T-cell (primary cell): ENCODE measurements at regions not wholly inside any gene's neighbourhood (a gene's known extent, or its start where the extent isn't known, plus 50 kb on each side); places are given as distances from the start of the nearest gene placed in this dataset.

Experiments used
- ATAC-seq, 4 experiments: fragments of 200-7000 bp in 3 of 4; fragments of 150-1000 bp in 1 of 4; cut with Tn5 transposase; replicated peaks in 1 of 4; 1 replicate in 3 of 4; 2 replicates in 1 of 4; pipeline ENCODE4 v1.10.0; 2021; ENCODE audit warnings: moderate library complexity in 3 of 4, mild to moderate bottlenecking in 2 of 4, moderate number of reproducible peaks in 1 of 4
- CTCF ChIA-PET, 2 donors: fragments of 300-600 bp; sonication (Branson Sonifier 250); formaldehyde crosslinking; loops; one replicate each; lab custom pipeline; 2022; ENCODE audit warnings: antibody characterized with exemption in 2 of 2; lab: Charles Lee
- POLR2A ChIA-PET, 2 donors: fragments of 300-600 bp; sonication (Branson Sonifier 250); formaldehyde crosslinking; loops; one replicate each; lab custom pipeline; 2022; ENCODE audit warnings: antibody characterized with exemption in 2 of 2; lab: Charles Lee
- DNase-seq, 35 experiments: peaks; one replicate each; pipeline versions ENCODE4 v3.0.0 to v3.0.0-alpha.2; 2013 to 2023
- H3K27ac ChIP-seq: one replicate; pipeline ENCODE4 v1.5.1; 2013; ENCODE audit warnings: low read length
- H3K27me3 ChIP-seq, 2 experiments: replicated peaks in 1 of 2; 1 replicate in 1 of 2; 2 replicates in 1 of 2; pipeline versions ENCODE4 v1.6.1 to v1.7.0; 2013; ENCODE audit warnings: low read length in 1 of 2, mixed read lengths in 1 of 2; ENCODE audit not compliant: control insufficient read depth in 2 of 2, insufficient read depth in 2 of 2; ENCODE audit errors: extremely low read depth in 1 of 2
- H3K36me3 ChIP-seq, 2 donors: 1 replicate in 1 of 2; 2 replicates in 1 of 2; pipeline versions ENCODE4 v1.6.1 to v1.7.0; 2013; ENCODE audit warnings: low read length in 1 of 2; ENCODE audit not compliant: control insufficient read depth in 2 of 2, insufficient read depth in 1 of 2; ENCODE audit errors: extremely low read depth in 1 of 2
- H3K4me1 ChIP-seq, 2 experiments: 1 replicate in 1 of 2; 2 replicates in 1 of 2; pipeline versions ENCODE4 v1.6.1 to v1.7.0; 2013; ENCODE audit warnings: low read length in 2 of 2, mixed read lengths in 1 of 2; ENCODE audit not compliant: insufficient read depth in 2 of 2, control insufficient read depth in 1 of 2; ENCODE audit errors: extremely low read depth in 1 of 2
- H3K4me3 ChIP-seq, 2 donors: 1 replicate in 1 of 2; 2 replicates in 1 of 2; pipeline versions ENCODE4 v1.5.1 to v1.7.0; 2013; ENCODE audit warnings: mild to moderate bottlenecking in 2 of 2, low read length in 1 of 2, moderate library complexity in 1 of 2; ENCODE audit not compliant: control insufficient read depth in 1 of 2; ENCODE audit errors: extremely low read depth in 1 of 2
- H3K9me3 ChIP-seq: 2 replicates; pipeline ENCODE4 v1.7.0; 2013
- H3K27ac Mint-ChIP-seq, 2 donors: one replicate each; pipeline ENCODE4 v1.8.0; 2020 to 2021; ENCODE audit warnings: mild to moderate bottlenecking in 2 of 2, mixed read lengths in 2 of 2
- H3K27me3 Mint-ChIP-seq, 2 donors: one replicate each; pipeline ENCODE4 v1.8.0; 2021 to 2022; ENCODE audit warnings: mixed read lengths in 2 of 2
- H3K36me3 Mint-ChIP-seq: one replicate; pipeline ENCODE4 v1.8.0; 2021; ENCODE audit warnings: mixed read lengths
- H3K4me1 Mint-ChIP-seq, 3 donors: one replicate each; pipeline ENCODE4 v1.8.0; 2020 to 2022; ENCODE audit warnings: mixed read lengths in 3 of 3, mild to moderate bottlenecking in 1 of 3
- H3K4me3 Mint-ChIP-seq, 3 donors: one replicate each; pipeline ENCODE4 v1.8.0; 2020 to 2022; ENCODE audit warnings: mild to moderate bottlenecking in 3 of 3, mixed read lengths in 3 of 3, moderate library complexity in 3 of 3
- H3K9me3 Mint-ChIP-seq, 3 donors: one replicate each; pipeline ENCODE4 v1.8.0; 2020 to 2022; ENCODE audit warnings: mixed read lengths in 3 of 3
- WGBS: methylation state at CpG from one replicate; pipeline ENCODE4 v1.1.5; 2013; ENCODE audit warnings: missing lambda C conversion rate; ENCODE audit not compliant: insufficient coverage; 5-methylcytosine and 5-hydroxymethylcytosine counted together

DNA sequence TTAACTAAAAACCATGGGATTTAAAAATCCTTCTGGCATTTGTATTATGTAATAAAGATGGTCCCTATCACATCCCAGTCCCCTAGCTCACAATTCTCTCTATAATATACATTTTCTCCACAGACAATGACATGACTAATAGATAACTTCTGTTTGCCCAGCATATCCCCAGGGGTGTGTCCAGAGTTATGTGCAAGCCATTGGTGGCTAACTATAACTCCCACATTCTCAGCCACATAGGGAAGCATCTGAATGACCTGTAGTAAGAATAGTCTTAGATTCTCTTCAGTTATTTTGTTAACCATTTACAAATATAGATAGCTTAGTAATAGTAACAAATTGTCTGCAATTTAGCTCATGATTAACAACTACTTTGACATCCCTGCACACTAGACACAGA is 52.2 kb upstream of the RBSN start:
- Mint-ChIP-seq H3K4me3 (no peak overlapping the region), H3K4me1 (no peaks in the 10 kb centered on the region), H3K9me3 (no peaks in the 10 kb centered on the region), H3K27ac (no peak overlapping the region), H3K36me3 (no peaks in the 10 kb centered on the region), H3K27me3 (peaks cover 35 to 37% of the 10 kb centered on the region in 2 donors)
- ChIA-PET POLR2A (interaction anchor here in 1 of 2 donors (0.5 to 0.6 kb wide), 2 partner anchors 31 to 419 kb away, joined by 3 to 4 read pairs; no protein-coding TSS in a partner anchor), CTCF (no interaction called here)
- H3K27me3 ChIP-seq = peaks cover 0 to 9% of the 10 kb centered on the region in 2 experiments
- ATAC-seq = no peak
- DNase-seq = no peak
- H3K27ac ChIP-seq = no peak overlapping the region
- H3K9me3 ChIP-seq = no peaks in the 10 kb centered on the region
- H3K36me3 ChIP-seq = no peaks in the 10 kb centered on the region
- no peak overlapping the region for H3K4me3 ChIP-seq
- no peaks in the 10 kb centered on the region for H3K4me1 ChIP-seq

DNA sequence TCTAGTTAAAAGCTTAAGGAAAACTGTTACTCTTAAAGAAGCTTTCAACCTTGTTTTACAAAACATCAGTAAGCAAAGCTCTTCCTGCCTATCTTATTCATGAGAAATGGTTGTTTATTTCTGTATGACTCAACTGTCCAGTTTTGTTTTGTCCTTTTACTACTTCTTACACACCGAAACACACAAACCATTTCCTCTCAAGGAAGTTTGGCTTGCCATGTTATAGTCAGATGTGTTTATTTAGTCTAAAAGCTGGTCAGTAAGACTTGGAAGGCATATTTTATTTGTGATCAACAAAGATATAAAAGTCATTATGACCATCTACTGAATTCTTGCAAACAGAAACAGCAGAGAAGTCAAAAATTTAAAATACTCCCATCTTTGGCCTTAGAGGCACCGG is 53.2 kb upstream of the RBSN start:
- Mint-ChIP-seq H3K9me3 (peaks cover 0 to under 1% (median 0%) of the 10 kb centered on the region in 3 donors), H3K27me3 (peaks cover 31 to 33% of the 10 kb centered on the region in 2 donors), H3K4me3 (no peak overlapping the region), H3K4me1 (no peaks in the 10 kb centered on the region), H3K27ac (no peak overlapping the region), H3K36me3 (no peaks in the 10 kb centered on the region)
- Histone ChIP-seq H3K9me3 (no peaks in the 10 kb centered on the region), H3K27me3 (peaks cover 0 to 8% of the 10 kb centered on the region in 2 experiments), H3K27ac (no peak overlapping the region), H3K36me3 (no peaks in the 10 kb centered on the region), H3K4me1 (no peaks in the 10 kb centered on the region), H3K4me3 (no peak overlapping the region)
- no CpG with 5 or more reads among the region's 2 CpGs for WGBS
- DNase-seq (no peak), ATAC-seq (no peak)
- ChIA-PET POLR2A (interaction anchor here in 1 of 2 donors (0.5 kb wide), 1 partner anchor 690 kb away, joined by 3 read pairs; no protein-coding TSS in a partner anchor), CTCF (interaction anchor here in 1 of 2 donors (0.6 kb wide), 1 partner anchor 35 kb away, joined by 4 read pairs; no protein-coding TSS in a partner anchor)

DNA sequence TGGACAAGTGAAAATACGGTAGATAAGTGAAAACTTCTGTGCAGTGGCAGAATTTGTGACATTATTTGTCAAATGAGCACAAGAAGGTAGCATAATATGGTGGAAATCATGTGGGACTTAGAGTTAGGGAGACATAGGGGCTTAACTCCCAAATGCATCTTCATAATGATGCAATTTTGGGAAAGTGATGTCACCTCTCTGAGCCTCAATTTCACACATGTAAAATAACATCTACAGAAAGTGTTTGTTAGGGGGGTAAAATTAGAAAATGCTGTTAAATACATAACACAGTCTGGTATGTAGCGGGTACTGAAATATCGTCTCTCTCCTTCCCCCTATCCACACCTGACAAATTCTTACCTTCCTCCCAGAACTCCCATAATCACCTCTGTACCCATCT is 52.9 kb upstream of the CAPN7 start:
- peaks cover 33 to 36% of the 10 kb centered on the region in 2 donors for H3K27me3 Mint-ChIP-seq
- ChIA-PET POLR2A (no interaction called here), CTCF (no interaction called here)
- no peaks in the 10 kb centered on the region for H3K4me1 ChIP-seq
- no peak overlapping the region for H3K4me3 ChIP-seq
- no peaks in the 10 kb centered on the region for H3K36me3 ChIP-seq
- no peak overlapping the region for H3K27ac ChIP-seq
- no peaks in the 10 kb centered on the region for H3K36me3 Mint-ChIP-seq
- ATAC-seq (no peak), DNase-seq (no peak)
- H3K27me3 ChIP-seq = peaks cover 0 to 8% of the 10 kb centered on the region in 2 experiments
- peaks cover 0 to 8% (median 0%) of the 10 kb centered on the region in 3 donors for H3K9me3 Mint-ChIP-seq
- H3K27ac Mint-ChIP-seq = no peak overlapping the region
- no peak overlapping the region for H3K4me3 Mint-ChIP-seq
- H3K4me1 Mint-ChIP-seq = no peaks in the 10 kb centered on the region
- no peaks in the 10 kb centered on the region for H3K9me3 ChIP-seq
- 94% methylated on average over 3 of the region's 3 CpGs for WGBS

DNA sequence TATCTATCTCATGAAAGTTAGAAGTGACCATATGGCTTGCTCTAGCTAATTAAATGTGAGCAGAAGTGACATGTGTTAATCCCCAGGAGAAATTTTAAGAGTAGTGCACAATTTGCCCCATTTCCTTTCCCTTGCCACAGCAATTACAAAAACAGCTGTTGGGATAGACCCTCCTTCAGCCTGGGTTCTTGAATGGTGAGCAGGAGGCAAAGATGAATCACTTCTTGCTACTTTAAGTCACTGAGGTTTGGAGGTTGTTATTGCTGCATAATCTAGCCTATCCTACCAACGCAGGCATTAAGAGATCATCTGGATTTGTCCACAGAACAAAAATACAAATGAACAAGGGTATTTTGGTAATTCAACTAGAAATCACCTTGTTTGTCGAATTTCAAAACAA is 51.7 kb upstream of the CAPN7 start:
- no peak overlapping the region for H3K27ac ChIP-seq
- DNase-seq (no peak), ATAC-seq (no peak)
- no CpG with 5 or more reads among the region's 2 CpGs for WGBS
- H3K4me1 ChIP-seq = no peaks in the 10 kb centered on the region
- Mint-ChIP-seq H3K4me1 (no peaks in the 10 kb centered on the region), H3K9me3 (peaks cover 0 to 8% (median 0%) of the 10 kb centered on the region in 3 donors), H3K36me3 (no peaks in the 10 kb centered on the region), H3K27me3 (peaks cover 33 to 36% of the 10 kb centered on the region in 2 donors), H3K27ac (no peak overlapping the region), H3K4me3 (no peak overlapping the region)
- H3K27me3 ChIP-seq = peaks cover 0 to 3% of the 10 kb centered on the region in 2 experiments
- H3K9me3 ChIP-seq = no peaks in the 10 kb centered on the region
- no peak overlapping the region for H3K4me3 ChIP-seq
- no peaks in the 10 kb centered on the region for H3K36me3 ChIP-seq
- POLR2A ChIA-PET = no interaction called here
- CTCF ChIA-PET = no interaction called here

DNA sequence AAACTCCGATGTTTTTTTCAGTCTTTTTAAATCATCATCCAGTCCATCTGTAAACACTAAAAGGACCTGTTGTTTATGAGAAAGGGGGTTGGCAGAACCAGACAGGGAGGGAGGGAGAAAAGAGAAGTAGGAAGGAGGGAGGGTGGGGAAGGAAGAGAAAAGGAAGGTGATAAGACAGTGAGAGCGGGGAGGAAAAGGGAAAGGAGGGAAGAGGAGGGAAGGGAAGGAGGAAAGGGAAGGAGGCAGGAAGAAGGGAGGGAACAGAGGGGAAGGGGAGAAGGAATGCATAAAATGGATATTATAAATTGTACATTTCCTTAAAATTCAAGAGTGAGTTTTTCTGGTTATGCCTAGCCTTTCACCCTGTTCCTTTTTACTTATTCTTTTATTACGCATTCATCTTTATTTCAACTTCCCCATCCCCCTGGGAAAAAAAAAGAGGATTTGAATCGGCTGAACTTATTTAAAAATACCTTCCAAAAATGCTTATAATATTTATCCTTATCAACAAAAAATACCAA is 50.1 kb upstream of the CAPN7 start:
- Histone ChIP-seq H3K27ac (no peak overlapping the region), H3K27me3 (peaks cover 0 to 3% of the 10 kb centered on the region in 2 experiments), H3K4me3 (no peak overlapping the region), H3K36me3 (no peaks in the 10 kb centered on the region), H3K4me1 (no peaks in the 10 kb centered on the region), H3K9me3 (no peaks in the 10 kb centered on the region)
- H3K9me3 Mint-ChIP-seq = peaks cover 0 to 8% (median 0%) of the 10 kb centered on the region in 3 donors
- ChIA-PET CTCF (no interaction called here), POLR2A (no interaction called here)
- peaks cover 29 to 36% of the 10 kb centered on the region in 2 donors for H3K27me3 Mint-ChIP-seq
- no peaks in the 10 kb centered on the region for H3K36me3 Mint-ChIP-seq
- WGBS = 29% methylated on average over 1 of the region's 4 CpGs
- peaks cover 0 to 4% (median 3%) of the 10 kb centered on the region in 3 donors for H3K4me1 Mint-ChIP-seq
- no peak overlapping the region for H3K4me3 Mint-ChIP-seq
- DNase-seq (no peak), ATAC-seq (no peak)
- no peak overlapping the region for H3K27ac Mint-ChIP-seq
